A549 (cell line): ENCODE measurements at regions not wholly inside any gene's neighbourhood (a gene's known extent, or its start where the extent isn't known, plus 50 kb on each side); places are given as distances from the start of the nearest gene placed in this dataset.

Experiments used
- ATAC-seq, 2 experiments: fragments of 200-7000 bp in 1 of 2; fragments of >200 bp in 1 of 2; cut with Nextera tagmentation in 1 of 2; cut with Tn5 transposase in 1 of 2; 3 replicates each; pipeline versions ENCODE4 v1.8.0 to v1.9.1; 2018 to 2020; ENCODE audit warnings: mild to moderate bottlenecking in 1 of 2, moderate library complexity in 1 of 2
- CTCF ChIA-PET: fragments of 300-600 bp; sonication (Branson Sonifier 250); formaldehyde crosslinking; extraction: SDS; loops from one replicate; lab custom pipeline; 2021; ENCODE audit warnings: antibody characterized with exemption, inconsistent platforms; lab: Yijun Ruan, JAX
- POLR2A ChIA-PET: fragments of 350-600 bp; formaldehyde crosslinking; extraction: SDS; loops from one replicate; lab custom pipeline; 2021; ENCODE audit warnings: antibody characterized with exemption, inconsistent platforms; lab: Yijun Ruan, JAX
- DNase-seq, 2 experiments: peaks; one replicate each; pipeline versions ENCODE4 v3.0.0 to v3.0.0-alpha.2; 2011 to 2016; ENCODE audit warnings: low read depth in 1 of 2, low spot score in 1 of 2
- FAIRE-seq: peaks from 2 replicates; lab custom pipeline; 2011; peaks lifted over from hg19 to GRCh38; lab: Jason Lieb, UNC
- H3K27ac ChIP-seq, 2 experiments: fragments of >200 bp; sonication (Bioruptor Twin); formaldehyde crosslinking; 3 replicates each; pipeline ENCODE4 v1.5.1; 2016 to 2017
- H3K4me1 ChIP-seq: fragments of >200 bp; sonication (Bioruptor Twin); formaldehyde crosslinking; 3 replicates; pipeline ENCODE4 v1.6.1; 2016
- H3K4me2 ChIP-seq: fragments of >200 bp; sonication (Bioruptor Twin); formaldehyde crosslinking; 3 replicates; pipeline ENCODE4 v1.6.1; 2016
- H3K4me3 ChIP-seq: fragments of >200 bp; sonication (Bioruptor Twin); formaldehyde crosslinking; 3 replicates; pipeline ENCODE4 v1.5.1; 2016
- H3K9me3 ChIP-seq: fragments of >200 bp; sonication (Bioruptor Twin); formaldehyde crosslinking; 3 replicates; pipeline ENCODE4 v1.6.1; 2016
- CBX2 ChIP-seq: fragments of 200-600 bp; sonication (generic); IDR thresholded peaks from 2 replicates; pipeline ENCODE4 v1.6.1; 2016; ENCODE audit warnings: low read depth, mild to moderate bottlenecking, borderline replicate concordance
- CEBPB ChIP-seq, 2 experiments: fragments of >200 bp in 1 of 2; sonication (Bioruptor Twin) in 1 of 2; formaldehyde crosslinking in 1 of 2; IDR thresholded peaks; 2 replicates each; pipeline ENCODE4 v1.6.1; 2012 to 2016
- EHMT2 ChIP-seq: fragments of 200-600 bp; sonication (generic); IDR thresholded peaks from 2 replicates; pipeline ENCODE4 v1.6.1; 2016; ENCODE audit warnings: antibody characterized with exemption, low read depth, mild to moderate bottlenecking, moderate library complexity
- EP300 ChIP-seq, 2 experiments: fragments of >200 bp; sonication (Bioruptor Twin); formaldehyde crosslinking; IDR thresholded peaks; 2 replicates in 1 of 2; 3 replicates in 1 of 2; pipeline ENCODE4 v1.6.1; 2016 to 2017
- GATA3 ChIP-seq: IDR thresholded peaks from 2 replicates; pipeline ENCODE4 v1.6.1; 2012; ENCODE audit warnings: borderline replicate concordance
- HOXB5 ChIP-seq: fragments of 250-450 bp; sonication (Bioruptor Pico); IDR thresholded peaks from 2 replicates; pipeline ENCODE4 v1.5.0; 2020; ENCODE audit warnings: mild to moderate bottlenecking, moderate library complexity
- JUNB ChIP-seq: fragments of >200 bp; sonication (Bioruptor Twin); formaldehyde crosslinking; IDR thresholded peaks from 2 replicates; pipeline ENCODE4 v1.6.1; 2016
- KDM5A ChIP-seq: fragments of 200-600 bp; sonication (generic); IDR thresholded peaks from 2 replicates; pipeline ENCODE4 v1.6.1; 2016; ENCODE audit warnings: antibody characterized with exemption, mild to moderate bottlenecking
- NFE2L2 ChIP-seq: fragments of 150-350 bp; conservative IDR thresholded peaks from 2 replicates; pipeline ENCODE4 v1.6.1; 2014; ENCODE audit warnings: low read length
- NPAS2 ChIP-seq: fragments of 250-450 bp; sonication (Bioruptor Pico); IDR thresholded peaks from 2 replicates; pipeline ENCODE4 v1.8.0; 2022; ENCODE audit warnings: mild to moderate bottlenecking, moderate library complexity, borderline replicate concordance
- NR3C1 ChIP-seq: fragments of >200 bp; sonication (Bioruptor Twin); formaldehyde crosslinking; IDR thresholded peaks from 3 replicates; pipeline ENCODE4 v1.6.1; 2017
- RFX5 ChIP-seq: fragments of 450-650 bp; IDR thresholded peaks from 2 replicates; pipeline ENCODE4 v1.7.1; 2014; ENCODE audit warnings: antibody characterized with exemption, mild to moderate bottlenecking, moderate library complexity
- SMC3 ChIP-seq: fragments of >200 bp; sonication (Bioruptor Twin); formaldehyde crosslinking; IDR thresholded peaks from 3 replicates; pipeline ENCODE4 v1.6.1; 2018; ENCODE audit warnings: inconsistent platforms
- SREBF2 ChIP-seq: fragments of 450-650 bp; IDR thresholded peaks from 2 replicates; pipeline ENCODE4 v1.6.1; 2014; ENCODE audit warnings: mild to moderate bottlenecking, moderate library complexity
- ZC3H11A ChIP-seq: fragments of 450-650 bp; IDR thresholded peaks from 2 replicates; pipeline ENCODE4 v1.6.1; 2014; ENCODE audit warnings: antibody characterized with exemption, mild to moderate bottlenecking
- ZFP36 ChIP-seq: fragments of 450-650 bp; IDR thresholded peaks from 2 replicates; pipeline ENCODE4 v1.6.1; 2014; ENCODE audit warnings: borderline replicate concordance; ENCODE audit not compliant: partially characterized antibody
- WGBS: methylation state at CpG from one replicate; pipeline ENCODE4 v1.1.6; 2017; ENCODE audit errors: missing lambda C conversion rate; 5-methylcytosine and 5-hydroxymethylcytosine counted together
- TF ChIP-seq, protein P1 (sequence below): fragments of >200 bp; sonication (Bioruptor Twin); formaldehyde crosslinking; IDR thresholded peaks from 3 replicates; pipeline ENCODE4 v1.6.1; 2016
- TF ChIP-seq, protein P2 (sequence below): fragments of 250-450 bp; sonication (Bioruptor Pico); IDR thresholded peaks from 2 replicates; pipeline ENCODE4 v1.5.0; 2020; ENCODE audit warnings: low read depth, mild to moderate bottlenecking, moderate library complexity
- TF ChIP-seq, protein P3 (sequence below): fragments of 150-350 bp; IDR thresholded peaks from 2 replicates; pipeline ENCODE4 v1.6.1; 2014; ENCODE audit warnings: low read depth, mild to moderate bottlenecking, low read length
- TF ChIP-seq, protein P4 (sequence below): fragments of 450-650 bp; IDR thresholded peaks from 2 replicates; pipeline ENCODE4 v1.6.1; 2014; ENCODE audit warnings: antibody characterized with exemption

DNA sequence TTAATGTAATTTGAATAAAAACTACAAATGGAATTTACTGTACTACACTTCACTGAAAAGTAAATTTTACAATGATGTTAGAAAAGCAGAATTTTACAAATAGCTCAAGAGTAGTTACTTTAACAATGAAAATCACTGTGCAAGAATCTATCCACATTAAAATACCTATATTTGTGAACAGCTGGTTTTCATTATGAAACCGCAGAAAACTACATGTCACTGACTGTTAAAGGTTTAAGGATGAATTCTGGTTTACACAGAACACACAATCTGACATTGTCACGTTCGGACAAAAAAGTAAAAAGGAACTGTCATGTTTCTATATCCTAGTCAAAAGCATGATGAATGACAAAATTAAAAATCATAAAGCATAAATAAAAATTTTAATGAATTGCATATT is 415.3 kb upstream of the PRKCQ start:
- H3K27ac ChIP-seq: no peak overlapping the region
- DNase-seq (no peak), FAIRE-seq (no peak)
- no peak overlapping the region for H3K4me2 ChIP-seq
- POLR2A ChIA-PET: no interaction called here
- H3K4me1 ChIP-seq: no peaks in the 10 kb centered on the region
- H3K9me3 ChIP-seq: no peaks in the 10 kb centered on the region
- WGBS: 32% methylated on average over 3 of the region's 3 CpGs
- no peak for TF ChIP-seq SMC3
- TF ChIP-seq CBX2: no peak
- no peak for TF ChIP-seq NPAS2 (CRISPR knock-in tag)
- TF ChIP-seq, all 56 proteins: peak for 0
- CTCF ChIA-PET: interaction anchor here (0.6 to 0.8 kb wide), 3 partner anchors 64 to 126 kb away, joined by 3 read pairs; no protein-coding TSS in a partner anchor
- ATAC-seq: no peak
- no peak overlapping the region for H3K4me3 ChIP-seq

DNA sequence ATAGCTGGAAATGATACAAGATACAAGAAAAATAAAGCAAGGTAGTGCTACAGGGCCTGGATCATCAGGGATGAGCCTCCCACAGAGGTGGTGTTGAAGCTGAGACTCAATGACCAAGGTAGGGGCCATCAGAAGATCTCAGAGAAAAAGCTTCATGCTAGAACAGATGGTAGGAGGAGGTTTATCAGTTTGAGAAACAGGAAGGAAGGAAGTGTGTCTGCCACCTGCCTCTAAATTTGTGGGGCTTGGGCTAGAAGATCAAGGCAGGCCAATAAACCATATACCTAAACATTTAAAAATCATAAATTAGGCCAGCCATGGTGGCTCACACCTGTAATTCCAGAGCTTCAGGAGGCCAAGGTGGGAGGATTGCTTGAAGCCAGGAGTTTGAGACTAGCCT is 410.8 kb upstream of the PRKCQ start:
- no peaks in the 10 kb centered on the region for H3K4me1 ChIP-seq
- ChIA-PET POLR2A (no interaction called here), CTCF (interaction anchor here (0.6 to 0.9 kb wide), 2 partner anchors 70 to 85 kb away, joined by 3 to 4 read pairs; no protein-coding TSS in a partner anchor)
- FAIRE-seq (no peak), ATAC-seq (no peak), DNase-seq (no peak)
- H3K9me3 ChIP-seq: no peaks in the 10 kb centered on the region
- no peak overlapping the region for H3K4me2 ChIP-seq
- no peak for TF ChIP-seq HOXB5 (CRISPR knock-in tag)
- TF ChIP-seq, protein P1, sequence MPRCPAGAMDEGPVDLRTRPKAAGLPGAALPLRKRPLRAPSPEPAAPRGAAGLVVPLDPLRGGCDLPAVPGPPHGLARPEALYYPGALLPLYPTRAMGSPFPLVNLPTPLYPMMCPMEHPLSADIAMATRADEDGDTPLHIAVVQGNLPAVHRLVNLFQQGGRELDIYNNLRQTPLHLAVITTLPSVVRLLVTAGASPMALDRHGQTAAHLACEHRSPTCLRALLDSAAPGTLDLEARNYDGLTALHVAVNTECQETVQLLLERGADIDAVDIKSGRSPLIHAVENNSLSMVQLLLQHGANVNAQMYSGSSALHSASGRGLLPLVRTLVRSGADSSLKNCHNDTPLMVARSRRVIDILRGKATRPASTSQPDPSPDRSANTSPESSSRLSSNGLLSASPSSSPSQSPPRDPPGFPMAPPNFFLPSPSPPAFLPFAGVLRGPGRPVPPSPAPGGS: no peak
- no peak for TF ChIP-seq EHMT2
- TF ChIP-seq, protein P2, sequence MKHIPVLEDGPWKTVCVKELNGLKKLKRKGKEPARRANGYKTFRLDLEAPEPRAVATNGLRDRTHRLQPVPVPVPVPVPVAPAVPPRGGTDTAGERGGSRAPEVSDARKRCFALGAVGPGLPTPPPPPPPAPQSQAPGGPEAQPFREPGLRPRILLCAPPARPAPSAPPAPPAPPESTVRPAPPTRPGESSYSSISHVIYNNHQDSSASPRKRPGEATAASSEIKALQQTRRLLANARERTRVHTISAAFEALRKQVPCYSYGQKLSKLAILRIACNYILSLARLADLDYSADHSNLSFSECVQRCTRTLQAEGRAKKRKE: no peak
- no peak overlapping the region for H3K4me3 ChIP-seq
- H3K27ac ChIP-seq: no peak overlapping the region

DNA sequence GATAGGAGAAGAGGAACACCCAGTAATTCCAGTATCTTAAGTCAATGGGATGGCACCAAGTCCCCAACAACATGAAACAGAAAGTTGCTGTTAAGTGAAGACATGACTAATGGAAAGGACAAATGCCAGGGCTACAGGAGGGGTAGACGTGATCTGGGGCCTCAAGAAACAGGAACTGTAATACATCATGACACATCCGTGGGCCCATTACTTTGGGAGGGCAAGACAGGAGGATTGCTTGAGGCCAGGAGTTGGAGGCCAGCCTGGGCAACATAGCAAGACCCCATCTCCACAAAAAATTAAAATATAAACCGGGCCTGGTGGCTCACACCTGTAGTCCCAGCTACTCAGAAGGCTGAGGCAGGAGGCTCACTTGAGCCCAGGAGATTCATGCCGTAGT is 408.6 kb upstream of the PRKCQ start:
- no peak for FAIRE-seq
- TF ChIP-seq CBX2: no peak
- no peak for TF ChIP-seq RFX5
- TF ChIP-seq KDM5A: no peak
- TF ChIP-seq, all 56 proteins: peak for 0
- DNase-seq (no peak), ATAC-seq (no peak)
- Histone ChIP-seq H3K9me3 (no peaks in the 10 kb centered on the region), H3K4me3 (no peak overlapping the region), H3K27ac (no peak overlapping the region), H3K4me1 (no peaks in the 10 kb centered on the region), H3K4me2 (no peak overlapping the region)
- ChIA-PET POLR2A (no interaction called here), CTCF (interaction anchor here (0.9 kb wide), 1 partner anchor 321 kb away, joined by 4 read pairs; no protein-coding TSS in a partner anchor)
- 54% methylated on average over 4 of the region's 4 CpGs for WGBS

DNA sequence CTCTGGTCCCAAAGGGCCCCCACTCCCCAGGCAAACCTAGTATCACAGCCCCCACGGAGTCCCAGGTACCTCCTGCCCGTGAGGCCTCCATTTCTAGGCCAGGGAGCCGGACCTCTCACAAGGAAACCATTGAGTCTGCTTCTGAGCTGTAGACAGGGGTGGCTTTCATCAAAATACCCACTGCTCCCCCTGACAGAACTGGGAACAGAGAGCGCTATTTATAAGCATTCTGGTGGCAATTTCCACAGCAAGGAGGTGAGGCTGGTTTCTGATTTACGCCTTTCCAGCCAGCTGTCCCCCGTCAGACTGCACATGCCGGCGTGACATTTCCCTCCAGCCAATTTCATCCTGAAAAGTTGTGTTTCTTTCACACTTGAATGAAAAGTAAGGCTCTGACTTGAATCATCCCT is 407.5 kb upstream of the PRKCQ start:
- no peaks in the 10 kb centered on the region for H3K9me3 ChIP-seq
- POLR2A ChIA-PET: no interaction called here
- DNase-seq (no peak), FAIRE-seq (no peak), ATAC-seq (no peak)
- H3K27ac ChIP-seq: no peak overlapping the region
- TF ChIP-seq ZC3H11A (no peak), NR3C1 (no peak), EP300 (IDR thresholded peaks at IDR 0.05) (no peak), SREBF2 (no peak), CEBPB (IDR thresholded peaks at IDR 0.05) (no peak), HOXB5 (CRISPR knock-in tag) (no peak), GATA3 (no peak), NFE2L2 (no peak), JUNB (no peak), ZFP36 (no peak)
- TF ChIP-seq, protein P3, sequence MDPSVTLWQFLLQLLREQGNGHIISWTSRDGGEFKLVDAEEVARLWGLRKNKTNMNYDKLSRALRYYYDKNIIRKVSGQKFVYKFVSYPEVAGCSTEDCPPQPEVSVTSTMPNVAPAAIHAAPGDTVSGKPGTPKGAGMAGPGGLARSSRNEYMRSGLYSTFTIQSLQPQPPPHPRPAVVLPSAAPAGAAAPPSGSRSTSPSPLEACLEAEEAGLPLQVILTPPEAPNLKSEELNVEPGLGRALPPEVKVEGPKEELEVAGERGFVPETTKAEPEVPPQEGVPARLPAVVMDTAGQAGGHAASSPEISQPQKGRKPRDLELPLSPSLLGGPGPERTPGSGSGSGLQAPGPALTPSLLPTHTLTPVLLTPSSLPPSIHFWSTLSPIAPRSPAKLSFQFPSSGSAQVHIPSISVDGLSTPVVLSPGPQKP: no peak
- TF ChIP-seq, protein P4, sequence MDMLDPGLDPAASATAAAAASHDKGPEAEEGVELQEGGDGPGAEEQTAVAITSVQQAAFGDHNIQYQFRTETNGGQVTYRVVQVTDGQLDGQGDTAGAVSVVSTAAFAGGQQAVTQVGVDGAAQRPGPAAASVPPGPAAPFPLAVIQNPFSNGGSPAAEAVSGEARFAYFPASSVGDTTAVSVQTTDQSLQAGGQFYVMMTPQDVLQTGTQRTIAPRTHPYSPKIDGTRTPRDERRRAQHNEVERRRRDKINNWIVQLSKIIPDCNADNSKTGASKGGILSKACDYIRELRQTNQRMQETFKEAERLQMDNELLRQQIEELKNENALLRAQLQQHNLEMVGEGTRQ: no peak
- WGBS: 67% methylated on average over 8 of the region's 8 CpGs
- no peak overlapping the region for H3K4me3 ChIP-seq
- H3K4me2 ChIP-seq: no peak overlapping the region
- no peaks in the 10 kb centered on the region for H3K4me1 ChIP-seq
- CTCF ChIA-PET: interaction anchor here (1.1 kb wide), 1 partner anchor 44 kb away, joined by 3 read pairs; no protein-coding TSS in a partner anchor
